Testis (tissue), 2 donors: ENCODE measurements at regions not wholly inside any gene's neighbourhood (a gene's known extent, or its start where the extent isn't known, plus 50 kb on each side); places are given as distances from the start of the nearest gene placed in this dataset.

Experiments
- CTCF ChIP-seq, 3 experiments: fragments of 450-650 bp in 2 of 3; fragments of 200-600 bp in 1 of 3; sonication (generic) in 1 of 3; IDR thresholded peaks; one replicate each; pipeline ENCODE4 v1.5.1; 2016 to 2019; ENCODE audit warnings: antibody characterized with exemption in 3 of 3, mild to moderate bottlenecking in 2 of 3, moderate library complexity in 1 of 3
- POLR2A ChIP-seq: fragments of 450-650 bp; IDR thresholded peaks from one replicate; pipeline ENCODE4 v1.6.1; 2017; ENCODE audit warnings: antibody characterized with exemption, mild to moderate bottlenecking, moderate library complexity

- TF ChIP-seq CTCF (IDR thresholded peaks at IDR 0.05): no peak
- TF ChIP-seq POLR2A: no peak
Measured at GRCh38 chr18:51751901-51752300, 554.4 kb upstream of the MEX3C start.
